D721Med (cell line): ENCODE measurements at regions not wholly inside any gene's neighbourhood (a gene's known extent, or its start where the extent isn't known, plus 50 kb on each side); places are given as distances from the start of the nearest gene placed in this dataset.
"Not testable (repeated sequence)": the region's sequence is repeated elsewhere in the genome, so short reads cannot be mapped to it uniquely, and the experiment has no call there.

Experiments
- DNase-seq: peaks from one replicate; pipeline ENCODE4 v3.0.0; 2011; ENCODE audit warnings: low spot score; ENCODE audit not compliant: insufficient read length
- FAIRE-seq: peaks from 2 replicates; lab custom pipeline; 2011; peaks lifted over from hg19 to GRCh38; lab: Jason Lieb, UNC
- CTCF ChIP-seq: IDR thresholded peaks from 2 replicates; pipeline ENCODE4 v1.5.1; 2012; ENCODE audit warnings: mild to moderate bottlenecking, control low read depth; ENCODE audit not compliant: insufficient read depth; ENCODE audit errors: missing control alignments

- no peak for TF ChIP-seq CTCF
- no peak for DNase-seq
- FAIRE-seq, result no peak
Observed at GRCh38 chr2:237208373-237209260, 122.9 kb downstream of the COPS8 start.

DNA sequence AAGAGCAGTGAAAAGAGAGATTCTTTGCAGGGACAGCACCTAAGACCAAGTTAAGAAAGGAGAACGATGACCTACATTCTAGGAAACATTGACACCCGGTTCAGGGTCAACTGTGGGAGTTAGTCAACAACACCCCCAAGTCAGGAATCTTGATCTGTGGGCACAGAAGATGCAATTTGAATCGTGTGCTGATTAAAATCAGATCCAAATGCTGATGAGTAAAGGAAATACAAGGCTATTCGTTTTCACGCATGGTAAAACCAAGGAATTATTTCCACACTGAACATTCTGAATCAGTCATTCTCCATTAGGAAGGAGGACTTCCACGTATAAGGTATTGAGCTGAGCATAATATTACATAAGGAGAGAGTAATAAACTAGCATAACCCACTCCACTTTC lies 124.2 kb downstream of the COPS8 start:
- FAIRE-seq, result no peak
- TF ChIP-seq CTCF, result no peak
- DNase-seq, result no peak

GRCh38 chr2:237210297-237210696 lies 124.6 kb downstream of the COPS8 start:
- no peak for TF ChIP-seq CTCF
- FAIRE-seq (no peak), DNase-seq (no peak)

- FAIRE-seq, result no peak
- no peak for DNase-seq
- no peak for TF ChIP-seq CTCF
Observed at GRCh38 chr2:237210763-237211162, 125.1 kb downstream of the COPS8 start.

GRCh38 chr2:237212356-237213279 lies 126.9 kb downstream of the COPS8 start:
- not testable (repeated sequence) for FAIRE-seq

GRCh38 chr2:237213315-237214022 lies 127.8 kb downstream of the COPS8 start:
- FAIRE-seq (no peak), DNase-seq (no peak)
- TF ChIP-seq CTCF, result no peak

More at GRCh38 chr2:237212356-237213279, 126.9 kb downstream of the COPS8 start:
- DNase-seq, result not testable (repeated sequence)
